ENCODE measurements at regions not wholly inside any gene's neighbourhood (a gene's known extent, or its start where the extent isn't known, plus 50 kb on each side); places are given as distances from the start of the nearest gene placed in this dataset.

- no peak for ATAC-seq
- Histone ChIP-seq H3K27me3 (replicated peaks in 1 of 2; ENCODE audit: control insufficient read depth in 2 of 2, insufficient read depth in 2 of 2, low read length in 1 of 2) (peaks cover 0 to 9% of the 10 kb centered on the region in 2 experiments; a peak in 2 of 4 replicates), H3K79me2 (ENCODE audit: control insufficient read depth, insufficient read depth, low read length) (no peaks in the 10 kb centered on the region), H3K4me1 (ENCODE audit: control insufficient read depth, insufficient read depth, low read length) (no peaks in the 10 kb centered on the region), H3K4me2 (ENCODE audit: control insufficient read depth, insufficient read depth) (no peak overlapping the region), H2AFZ (ENCODE audit: control insufficient read depth, low read depth, low read length) (no peak overlapping the region), H4K20me1 (ENCODE audit: control insufficient read depth, insufficient read depth) (no peaks in the 10 kb centered on the region), H3K9me3 (replicated peaks; ENCODE audit: control insufficient read depth, insufficient read depth, low read length) (no peaks in the 10 kb centered on the region), H3K4me3 (no peak overlapping the region), H3K27ac (ENCODE audit: control insufficient read depth, insufficient read depth) (no peak overlapping the region), H3K36me3 (ENCODE audit: control insufficient read depth in 2 of 2, insufficient read depth in 2 of 2, low read length in 1 of 2) (no peaks in the 10 kb centered on the region), H3K9ac (ENCODE audit: control insufficient read depth, insufficient read depth, low read length) (no peak overlapping the region)
- RAD21 ChIA-PET (ENCODE audit: unreplicated experiment), result no interaction called here
- intact Hi-C loops (cut with micrococcal nuclease; ENCODE audit: unreplicated experiment) (no loop called here), in situ Hi-C loops (cut with MboI) (no loop called here)
- CTCF ChIA-PET, result interaction anchor here (0.7 kb wide), 1 partner anchor 1218 kb away, joined by 3 read pairs; no protein-coding TSS in a partner anchor
- SMC1A ChIA-PET (ENCODE audit: uncharacterized antibody, unreplicated experiment), result no interaction called here
- no TSS peak for BruUV-seq (replicated peaks)
- FAIRE-seq, result no peak
- WGBS (ENCODE audit: insufficient coverage, insufficient replicate concordance, low lambda C conversion rate, missing lambda C conversion rate), result 35% methylated on average over 3 of the region's 3 CpGs
- POLR2A ChIA-PET, result no interaction called here
- DNase-seq (ENCODE audit: low read depth, low spot score), result no peak
- TF ChIP-seq CHD2 (IDR thresholded peaks at IDR 0.05; ENCODE audit: borderline replicate concordance, low read depth, low read length) (no peak), E4F1 (IDR thresholded peaks at IDR 0.05; ENCODE audit: borderline replicate concordance, partially characterized antibody) (no peak), TCF12 (IDR thresholded peaks at IDR 0.05; ENCODE audit: low read depth, low read length) (no peak), MTA3 (IDR thresholded peaks at IDR 0.05; ENCODE audit: borderline replicate concordance, low read length) (no peak), STAT1 (conservative IDR thresholded peaks at IDR 0.05) (no peak), SREBF1 (IDR thresholded peaks at IDR 0.05; ENCODE audit: low read length) (no peak), CUX1 (IDR thresholded peaks at IDR 0.05; ENCODE audit: insufficient replicate concordance, low read depth, low read length) (no peak), ZNF592 (IDR thresholded peaks at IDR 0.05) (no peak), NR2F1 (conservative IDR thresholded peaks at IDR 0.05) (no peak), SKIL (IDR thresholded peaks at IDR 0.05; ENCODE audit: low read depth, poor library complexity, severe bottlenecking) (no peak), NFXL1 (IDR thresholded peaks at IDR 0.05; ENCODE audit: borderline replicate concordance) (no peak)
Measured at GRCh38 chr2:217698691-217699090, 304.1 kb downstream of the TNS1 start.

Data from GM12878 (cell line).